GM23338 (cell line): ENCODE measurements at regions not wholly inside any gene's neighbourhood (a gene's known extent, or its start where the extent isn't known, plus 50 kb on each side); places are given as distances from the start of the nearest gene placed in this dataset.

ENCODE experiments used
- CREB1 ChIP-seq: fragments of 250-450 bp; sonication (Bioruptor Pico); IDR thresholded peaks from 2 replicates; pipeline ENCODE4 v1.5.0; 2020; ENCODE audit warnings: low read depth, mild to moderate bottlenecking, moderate library complexity
- EZH2 ChIP-seq: fragments of 200-600 bp; sonication (generic); IDR thresholded peaks from one replicate; pipeline ENCODE4 v1.8.0; 2017; ENCODE audit warnings: antibody characterized with exemption, mild to moderate bottlenecking, low read depth; ENCODE audit not compliant: unreplicated experiment
- EZH2phosphoT487 ChIP-seq: fragments of 200-600 bp; sonication (generic); IDR thresholded peaks from one replicate; pipeline ENCODE4 v1.8.1; 2018; ENCODE audit warnings: antibody characterized with exemption; ENCODE audit not compliant: unreplicated experiment
- JUNB ChIP-seq: IDR thresholded peaks from one replicate; pipeline ENCODE4 v1.6.1; 2016; ENCODE audit warnings: antibody characterized with exemption; ENCODE audit not compliant: unreplicated experiment
- POLR2AphosphoS5 ChIP-seq: IDR thresholded peaks from 2 replicates; pipeline ENCODE4 v1.6.1; 2016; ENCODE audit warnings: antibody characterized with exemption, low read depth
- STAT1 ChIP-seq: IDR thresholded peaks from one replicate; pipeline ENCODE4 v1.6.1; 2016; ENCODE audit warnings: antibody characterized with exemption; ENCODE audit not compliant: unreplicated experiment
- ZNF114 ChIP-seq: fragments of 250-450 bp; sonication (Bioruptor Pico); IDR thresholded peaks from 2 replicates; pipeline ENCODE4 v1.5.0; 2020; ENCODE audit warnings: mild to moderate bottlenecking, moderate library complexity
- ZNF331 ChIP-seq: fragments of 250-450 bp; sonication (Bioruptor Pico); IDR thresholded peaks from 2 replicates; pipeline ENCODE4 v1.5.0; 2020; ENCODE audit warnings: low read depth, mild to moderate bottlenecking, moderate library complexity
- TF ChIP-seq, protein P1 (sequence below), 2 experiments: fragments of 200-600 bp in 1 of 2; sonication (generic) in 1 of 2; conservative IDR thresholded peaks; 2 replicates each; pipeline versions ENCODE4 v1.5.1 to v1.6.1; 2016 to 2017; ENCODE audit warnings: antibody characterized with exemption in 2 of 2, low read depth in 2 of 2, mild to moderate bottlenecking in 2 of 2, moderate library complexity in 1 of 2
- TF ChIP-seq, protein P2 (sequence below): IDR thresholded peaks from one replicate; pipeline ENCODE4 v1.6.1; 2018; ENCODE audit warnings: antibody characterized with exemption; ENCODE audit not compliant: unreplicated experiment
- TF ChIP-seq, protein P3 (sequence below): IDR thresholded peaks from 2 replicates; pipeline ENCODE4 v1.6.1; 2016; ENCODE audit warnings: antibody characterized with exemption

DNA sequence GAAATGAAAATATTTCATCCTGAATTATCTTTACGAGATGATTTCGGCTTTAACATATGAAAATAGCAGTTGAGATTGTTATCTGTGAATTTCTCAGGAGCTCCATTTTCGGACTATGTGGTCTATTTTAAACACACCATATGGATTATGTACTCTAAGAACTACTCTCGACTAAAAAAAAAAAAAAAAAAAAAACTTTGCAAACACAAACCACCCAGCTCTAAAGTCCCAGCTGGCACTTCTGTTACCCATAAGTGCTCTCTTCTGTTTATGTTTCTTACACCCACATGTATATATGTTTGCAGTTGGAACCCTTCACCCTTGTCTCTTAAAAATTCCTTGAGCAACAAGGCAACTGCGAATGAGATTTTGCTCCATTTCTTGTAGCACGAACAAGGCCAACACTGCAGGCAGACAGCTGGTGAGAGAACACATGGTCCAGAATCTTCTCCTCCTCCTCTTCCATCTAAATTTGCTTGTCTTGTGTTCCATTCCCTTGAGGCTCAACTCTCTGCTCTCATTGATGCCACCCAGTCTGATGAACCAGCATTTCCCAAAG is 172.7 kb upstream of the HCCS start:
- TF ChIP-seq POLR2AphosphoS5 (no peak), EZH2phosphoT487 (no peak), JUNB (no peak), EZH2 (no peak), CREB1 (CRISPR knock-in tag) (no peak), ZNF331 (no peak), ZNF114 (CRISPR knock-in tag) (no peak), STAT1 (no peak)
- TF ChIP-seq, protein P1, sequence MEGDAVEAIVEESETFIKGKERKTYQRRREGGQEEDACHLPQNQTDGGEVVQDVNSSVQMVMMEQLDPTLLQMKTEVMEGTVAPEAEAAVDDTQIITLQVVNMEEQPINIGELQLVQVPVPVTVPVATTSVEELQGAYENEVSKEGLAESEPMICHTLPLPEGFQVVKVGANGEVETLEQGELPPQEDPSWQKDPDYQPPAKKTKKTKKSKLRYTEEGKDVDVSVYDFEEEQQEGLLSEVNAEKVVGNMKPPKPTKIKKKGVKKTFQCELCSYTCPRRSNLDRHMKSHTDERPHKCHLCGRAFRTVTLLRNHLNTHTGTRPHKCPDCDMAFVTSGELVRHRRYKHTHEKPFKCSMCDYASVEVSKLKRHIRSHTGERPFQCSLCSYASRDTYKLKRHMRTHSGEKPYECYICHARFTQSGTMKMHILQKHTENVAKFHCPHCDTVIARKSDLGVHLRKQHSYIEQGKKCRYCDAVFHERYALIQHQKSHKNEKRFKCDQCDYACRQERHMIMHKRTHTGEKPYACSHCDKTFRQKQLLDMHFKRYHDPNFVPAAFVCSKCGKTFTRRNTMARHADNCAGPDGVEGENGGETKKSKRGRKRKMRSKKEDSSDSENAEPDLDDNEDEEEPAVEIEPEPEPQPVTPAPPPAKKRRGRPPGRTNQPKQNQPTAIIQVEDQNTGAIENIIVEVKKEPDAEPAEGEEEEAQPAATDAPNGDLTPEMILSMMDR (conservative IDR thresholded peaks at IDR 0.05; ENCODE audit: low read depth in 2 of 2), result no peak
- TF ChIP-seq, protein P2, sequence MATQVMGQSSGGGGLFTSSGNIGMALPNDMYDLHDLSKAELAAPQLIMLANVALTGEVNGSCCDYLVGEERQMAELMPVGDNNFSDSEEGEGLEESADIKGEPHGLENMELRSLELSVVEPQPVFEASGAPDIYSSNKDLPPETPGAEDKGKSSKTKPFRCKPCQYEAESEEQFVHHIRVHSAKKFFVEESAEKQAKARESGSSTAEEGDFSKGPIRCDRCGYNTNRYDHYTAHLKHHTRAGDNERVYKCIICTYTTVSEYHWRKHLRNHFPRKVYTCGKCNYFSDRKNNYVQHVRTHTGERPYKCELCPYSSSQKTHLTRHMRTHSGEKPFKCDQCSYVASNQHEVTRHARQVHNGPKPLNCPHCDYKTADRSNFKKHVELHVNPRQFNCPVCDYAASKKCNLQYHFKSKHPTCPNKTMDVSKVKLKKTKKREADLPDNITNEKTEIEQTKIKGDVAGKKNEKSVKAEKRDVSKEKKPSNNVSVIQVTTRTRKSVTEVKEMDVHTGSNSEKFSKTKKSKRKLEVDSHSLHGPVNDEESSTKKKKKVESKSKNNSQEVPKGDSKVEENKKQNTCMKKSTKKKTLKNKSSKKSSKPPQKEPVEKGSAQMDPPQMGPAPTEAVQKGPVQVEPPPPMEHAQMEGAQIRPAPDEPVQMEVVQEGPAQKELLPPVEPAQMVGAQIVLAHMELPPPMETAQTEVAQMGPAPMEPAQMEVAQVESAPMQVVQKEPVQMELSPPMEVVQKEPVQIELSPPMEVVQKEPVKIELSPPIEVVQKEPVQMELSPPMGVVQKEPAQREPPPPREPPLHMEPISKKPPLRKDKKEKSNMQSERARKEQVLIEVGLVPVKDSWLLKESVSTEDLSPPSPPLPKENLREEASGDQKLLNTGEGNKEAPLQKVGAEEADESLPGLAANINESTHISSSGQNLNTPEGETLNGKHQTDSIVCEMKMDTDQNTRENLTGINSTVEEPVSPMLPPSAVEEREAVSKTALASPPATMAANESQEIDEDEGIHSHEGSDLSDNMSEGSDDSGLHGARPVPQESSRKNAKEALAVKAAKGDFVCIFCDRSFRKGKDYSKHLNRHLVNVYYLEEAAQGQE, result no peak
- TF ChIP-seq, protein P3, sequence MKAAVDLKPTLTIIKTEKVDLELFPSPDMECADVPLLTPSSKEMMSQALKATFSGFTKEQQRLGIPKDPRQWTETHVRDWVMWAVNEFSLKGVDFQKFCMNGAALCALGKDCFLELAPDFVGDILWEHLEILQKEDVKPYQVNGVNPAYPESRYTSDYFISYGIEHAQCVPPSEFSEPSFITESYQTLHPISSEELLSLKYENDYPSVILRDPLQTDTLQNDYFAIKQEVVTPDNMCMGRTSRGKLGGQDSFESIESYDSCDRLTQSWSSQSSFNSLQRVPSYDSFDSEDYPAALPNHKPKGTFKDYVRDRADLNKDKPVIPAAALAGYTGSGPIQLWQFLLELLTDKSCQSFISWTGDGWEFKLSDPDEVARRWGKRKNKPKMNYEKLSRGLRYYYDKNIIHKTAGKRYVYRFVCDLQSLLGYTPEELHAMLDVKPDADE, result no peak
